Liver (tissue), 8 donors: ENCODE measurements at regions not wholly inside any gene's neighbourhood (a gene's known extent, or its start where the extent isn't known, plus 50 kb on each side); places are given as distances from the start of the nearest gene placed in this dataset.

Experiments used
- DNase-seq: peaks from one replicate; pipeline ENCODE4 v3.0.0-alpha.2; 2017; ENCODE audit warnings: low spot score
- H3K27ac ChIP-seq, 2 donors: one replicate each; pipeline ENCODE4 v1.7.0; 2013; ENCODE audit warnings: inconsistent platforms in 2 of 2, low read length in 2 of 2, control low read depth in 1 of 2, low read depth in 1 of 2, mild to moderate bottlenecking in 1 of 2
- H3K27me3 ChIP-seq, 4 donors: one replicate each; pipeline versions ENCODE4 v1.6.1 to v1.7.0; 2013; ENCODE audit warnings: low read length in 3 of 4, inconsistent platforms in 1 of 4, mild to moderate bottlenecking in 1 of 4, moderate library complexity in 1 of 4; ENCODE audit not compliant: control insufficient read depth in 4 of 4, insufficient read depth in 4 of 4
- H3K36me3 ChIP-seq, 4 donors: one replicate each; pipeline versions ENCODE4 v1.6.1 to v1.7.0; 2013; ENCODE audit warnings: low read length in 3 of 4, mild to moderate bottlenecking in 3 of 4, low read depth in 1 of 4, moderate library complexity in 1 of 4; ENCODE audit not compliant: control insufficient read depth in 4 of 4, insufficient read depth in 3 of 4
- H3K4me1 ChIP-seq, 4 donors: one replicate each; pipeline versions ENCODE4 v1.6.1 to v1.7.0; 2013; ENCODE audit warnings: low read length in 3 of 4, mild to moderate bottlenecking in 3 of 4, moderate library complexity in 1 of 4; ENCODE audit not compliant: control insufficient read depth in 4 of 4, insufficient read depth in 4 of 4
- H3K4me3 ChIP-seq, 3 donors: one replicate each; pipeline versions ENCODE4 v1.6.1 to v1.7.0; 2013; ENCODE audit warnings: low read length in 3 of 3, control low read depth in 1 of 3, low read depth in 1 of 3, mild to moderate bottlenecking in 1 of 3
- H3K9ac ChIP-seq, 2 donors: one replicate each; pipeline ENCODE4 v1.7.0; 2013; ENCODE audit warnings: low read length in 2 of 2, mild to moderate bottlenecking in 2 of 2, moderate library complexity in 2 of 2, control low read depth in 1 of 2, low read depth in 1 of 2
- H3K9me3 ChIP-seq, 4 donors: one replicate each; pipeline versions ENCODE4 v1.6.1 to v1.7.0; 2013; ENCODE audit warnings: low read length in 3 of 4; ENCODE audit not compliant: control insufficient read depth in 4 of 4
- ATF3 ChIP-seq: IDR thresholded peaks from 2 replicates; pipeline ENCODE4 v1.6.1; 2016; ENCODE audit warnings: antibody characterized with exemption
- EGR1 ChIP-seq, 2 donors: IDR thresholded peaks; 2 replicates each; pipeline ENCODE4 v1.6.1; 2016 to 2018; ENCODE audit warnings: antibody characterized with exemption in 2 of 2, low read depth in 2 of 2
- FOXA1 ChIP-seq: IDR thresholded peaks from 2 replicates; pipeline ENCODE4 v1.6.1; 2016; ENCODE audit warnings: antibody characterized with exemption
- FOXA2 ChIP-seq: IDR thresholded peaks from 2 replicates; pipeline ENCODE4 v1.6.1; 2016; ENCODE audit warnings: antibody characterized with exemption
- GABPA ChIP-seq, 2 donors: IDR thresholded peaks in 1 of 2; conservative IDR thresholded peaks in 1 of 2; 2 replicates each; pipeline ENCODE4 v1.6.1; 2016; ENCODE audit warnings: antibody characterized with exemption in 2 of 2, mild to moderate bottlenecking in 1 of 2, moderate library complexity in 1 of 2
- HNF4A ChIP-seq, 2 donors: conservative IDR thresholded peaks; 2 replicates each; pipeline ENCODE4 v1.6.1; 2016; ENCODE audit warnings: antibody characterized with exemption in 2 of 2, mild to moderate bottlenecking in 2 of 2
- HNF4G ChIP-seq: IDR thresholded peaks from 2 replicates; pipeline ENCODE4 v1.6.1; 2016; ENCODE audit warnings: antibody characterized with exemption
- NR2F2 ChIP-seq: IDR thresholded peaks from 2 replicates; pipeline ENCODE4 v1.6.1; 2016; ENCODE audit warnings: antibody characterized with exemption
- RXRA ChIP-seq, 2 donors: IDR thresholded peaks; 2 replicates each; pipeline ENCODE4 v1.6.1; 2017 to 2018; ENCODE audit warnings: antibody characterized with exemption in 2 of 2, mild to moderate bottlenecking in 1 of 2
- SP1 ChIP-seq: IDR thresholded peaks from 2 replicates; pipeline ENCODE4 v1.6.1; 2018; ENCODE audit warnings: antibody characterized with exemption, mild to moderate bottlenecking
- TAF1 ChIP-seq: conservative IDR thresholded peaks from 2 replicates; pipeline ENCODE4 v1.6.1; 2016; ENCODE audit warnings: antibody characterized with exemption, mild to moderate bottlenecking
- YY1 ChIP-seq: IDR thresholded peaks from 2 replicates; pipeline ENCODE4 v1.6.1; 2016; ENCODE audit warnings: antibody characterized with exemption, mild to moderate bottlenecking
- ZBTB33 ChIP-seq: IDR thresholded peaks from 2 replicates; pipeline ENCODE4 v1.6.1; 2016; ENCODE audit warnings: antibody characterized with exemption
- WGBS: extraction: QIAGEN DNeasy Blood & Tissue Kit; methylation state at CpG from one replicate; pipeline ENCODE4 v1.1.7; 2013; 5-methylcytosine and 5-hydroxymethylcytosine counted together
- TF ChIP-seq, protein P1 (sequence below): IDR thresholded peaks from 2 replicates; pipeline ENCODE4 v1.6.1; 2016; ENCODE audit warnings: antibody characterized with exemption, mild to moderate bottlenecking
- TF ChIP-seq, protein P2 (sequence below): IDR thresholded peaks from 2 replicates; pipeline ENCODE4 v1.6.1; 2016; ENCODE audit warnings: antibody characterized with exemption
- TF ChIP-seq, protein P3 (sequence below): fragments of 150-350 bp; IDR thresholded peaks from 2 replicates; pipeline ENCODE4 v1.5.1; 2017; ENCODE audit warnings: improper control_type of control experiment, low read depth, low read length; ENCODE audit not compliant: missing input control
- donor health status: healthy.
- donor health status: healthy.
- donor health status: healthy.
- donor health status: healthy.
- donor health status: healthy.

GRCh38 chr5:158456241-158456640 lies 597.3 kb upstream of the CLINT1 start:
- H3K27ac ChIP-seq, result no peak overlapping the region
- no peak for TF ChIP-seq ATF3
- TF ChIP-seq, protein P1, sequence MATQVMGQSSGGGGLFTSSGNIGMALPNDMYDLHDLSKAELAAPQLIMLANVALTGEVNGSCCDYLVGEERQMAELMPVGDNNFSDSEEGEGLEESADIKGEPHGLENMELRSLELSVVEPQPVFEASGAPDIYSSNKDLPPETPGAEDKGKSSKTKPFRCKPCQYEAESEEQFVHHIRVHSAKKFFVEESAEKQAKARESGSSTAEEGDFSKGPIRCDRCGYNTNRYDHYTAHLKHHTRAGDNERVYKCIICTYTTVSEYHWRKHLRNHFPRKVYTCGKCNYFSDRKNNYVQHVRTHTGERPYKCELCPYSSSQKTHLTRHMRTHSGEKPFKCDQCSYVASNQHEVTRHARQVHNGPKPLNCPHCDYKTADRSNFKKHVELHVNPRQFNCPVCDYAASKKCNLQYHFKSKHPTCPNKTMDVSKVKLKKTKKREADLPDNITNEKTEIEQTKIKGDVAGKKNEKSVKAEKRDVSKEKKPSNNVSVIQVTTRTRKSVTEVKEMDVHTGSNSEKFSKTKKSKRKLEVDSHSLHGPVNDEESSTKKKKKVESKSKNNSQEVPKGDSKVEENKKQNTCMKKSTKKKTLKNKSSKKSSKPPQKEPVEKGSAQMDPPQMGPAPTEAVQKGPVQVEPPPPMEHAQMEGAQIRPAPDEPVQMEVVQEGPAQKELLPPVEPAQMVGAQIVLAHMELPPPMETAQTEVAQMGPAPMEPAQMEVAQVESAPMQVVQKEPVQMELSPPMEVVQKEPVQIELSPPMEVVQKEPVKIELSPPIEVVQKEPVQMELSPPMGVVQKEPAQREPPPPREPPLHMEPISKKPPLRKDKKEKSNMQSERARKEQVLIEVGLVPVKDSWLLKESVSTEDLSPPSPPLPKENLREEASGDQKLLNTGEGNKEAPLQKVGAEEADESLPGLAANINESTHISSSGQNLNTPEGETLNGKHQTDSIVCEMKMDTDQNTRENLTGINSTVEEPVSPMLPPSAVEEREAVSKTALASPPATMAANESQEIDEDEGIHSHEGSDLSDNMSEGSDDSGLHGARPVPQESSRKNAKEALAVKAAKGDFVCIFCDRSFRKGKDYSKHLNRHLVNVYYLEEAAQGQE, result no peak
- TF ChIP-seq ZBTB33, result no peak
- no peak for TF ChIP-seq FOXA2
- TF ChIP-seq SP1, result no peak
- TF ChIP-seq, protein P2, sequence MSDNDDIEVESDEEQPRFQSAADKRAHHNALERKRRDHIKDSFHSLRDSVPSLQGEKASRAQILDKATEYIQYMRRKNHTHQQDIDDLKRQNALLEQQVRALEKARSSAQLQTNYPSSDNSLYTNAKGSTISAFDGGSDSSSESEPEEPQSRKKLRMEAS, result no peak

GRCh38 chr5:158451993-158452672 lies 593.2 kb upstream of the CLINT1 start:
- DNase-seq, result no peak
- Histone ChIP-seq H3K9ac (no peak overlapping the region), H3K27ac (no peak overlapping the region), H3K36me3 (no peaks in the 10 kb centered on the region), H3K4me1 (no peaks in the 10 kb centered on the region), H3K27me3 (no peaks in the 10 kb centered on the region), H3K4me3 (no peak overlapping the region), H3K9me3 (no peaks in the 10 kb centered on the region)
- 91% methylated on average over 13 of the region's 13 CpGs for WGBS
- TF ChIP-seq HNF4A (conservative IDR thresholded peaks at IDR 0.05) (no peak), TAF1 (no peak), RXRA (IDR thresholded peaks at IDR 0.05) (no peak), FOXA2 (no peak), SP1 (no peak), GABPA (IDR thresholded peaks at IDR 0.05 in 1 of 2, conservative IDR thresholded peaks at IDR 0.05 in 1 of 2) (no peak), YY1 (no peak), NR2F2 (no peak), EGR1 (IDR thresholded peaks at IDR 0.05; ENCODE audit: low read depth in 2 of 2) (no peak), FOXA1 (no peak), HNF4G (no peak)
- TF ChIP-seq, protein P1, result no peak
- TF ChIP-seq, protein P2, result no peak
- TF ChIP-seq, protein P3, sequence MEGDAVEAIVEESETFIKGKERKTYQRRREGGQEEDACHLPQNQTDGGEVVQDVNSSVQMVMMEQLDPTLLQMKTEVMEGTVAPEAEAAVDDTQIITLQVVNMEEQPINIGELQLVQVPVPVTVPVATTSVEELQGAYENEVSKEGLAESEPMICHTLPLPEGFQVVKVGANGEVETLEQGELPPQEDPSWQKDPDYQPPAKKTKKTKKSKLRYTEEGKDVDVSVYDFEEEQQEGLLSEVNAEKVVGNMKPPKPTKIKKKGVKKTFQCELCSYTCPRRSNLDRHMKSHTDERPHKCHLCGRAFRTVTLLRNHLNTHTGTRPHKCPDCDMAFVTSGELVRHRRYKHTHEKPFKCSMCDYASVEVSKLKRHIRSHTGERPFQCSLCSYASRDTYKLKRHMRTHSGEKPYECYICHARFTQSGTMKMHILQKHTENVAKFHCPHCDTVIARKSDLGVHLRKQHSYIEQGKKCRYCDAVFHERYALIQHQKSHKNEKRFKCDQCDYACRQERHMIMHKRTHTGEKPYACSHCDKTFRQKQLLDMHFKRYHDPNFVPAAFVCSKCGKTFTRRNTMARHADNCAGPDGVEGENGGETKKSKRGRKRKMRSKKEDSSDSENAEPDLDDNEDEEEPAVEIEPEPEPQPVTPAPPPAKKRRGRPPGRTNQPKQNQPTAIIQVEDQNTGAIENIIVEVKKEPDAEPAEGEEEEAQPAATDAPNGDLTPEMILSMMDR, result no peak

More at GRCh38 chr5:158456241-158456640, 597.3 kb upstream of the CLINT1 start:
- Histone ChIP-seq H3K27me3 (no peaks in the 10 kb centered on the region), H3K9ac (no peak overlapping the region), H3K9me3 (no peaks in the 10 kb centered on the region), H3K36me3 (no peaks in the 10 kb centered on the region), H3K4me3 (no peak overlapping the region), H3K4me1 (peaks cover 0 to 6% (median 5%) of the 10 kb centered on the region in 4 donors)
- no peak for DNase-seq
- 89% methylated on average over 3 of the region's 3 CpGs for WGBS
